ENCODE measurements at regions not wholly inside any gene's neighbourhood (a gene's known extent, or its start where the extent isn't known, plus 50 kb on each side); places are given as distances from the start of the nearest gene placed in this dataset.

DNA sequence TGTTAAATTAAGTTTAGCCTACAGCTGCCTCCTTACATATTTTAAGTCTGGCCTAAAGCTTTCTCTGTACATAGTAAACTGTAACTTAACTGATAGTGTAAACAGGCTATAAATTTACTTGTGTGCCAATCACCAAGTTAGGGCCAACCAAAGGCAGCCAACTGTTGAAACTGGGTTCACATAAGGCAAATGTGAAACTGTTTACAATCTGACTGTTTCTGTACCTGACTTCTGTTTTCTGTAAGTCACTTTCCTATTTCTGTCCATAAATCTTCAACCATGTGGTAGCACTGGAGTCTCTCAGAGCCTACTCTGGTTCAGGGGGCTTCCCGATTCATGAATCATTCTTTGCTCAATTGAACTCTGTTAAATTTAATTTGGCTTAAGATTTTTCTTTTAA, 103.1 kb downstream of the RAP2A start:
- TF ChIP-seq, protein P1, sequence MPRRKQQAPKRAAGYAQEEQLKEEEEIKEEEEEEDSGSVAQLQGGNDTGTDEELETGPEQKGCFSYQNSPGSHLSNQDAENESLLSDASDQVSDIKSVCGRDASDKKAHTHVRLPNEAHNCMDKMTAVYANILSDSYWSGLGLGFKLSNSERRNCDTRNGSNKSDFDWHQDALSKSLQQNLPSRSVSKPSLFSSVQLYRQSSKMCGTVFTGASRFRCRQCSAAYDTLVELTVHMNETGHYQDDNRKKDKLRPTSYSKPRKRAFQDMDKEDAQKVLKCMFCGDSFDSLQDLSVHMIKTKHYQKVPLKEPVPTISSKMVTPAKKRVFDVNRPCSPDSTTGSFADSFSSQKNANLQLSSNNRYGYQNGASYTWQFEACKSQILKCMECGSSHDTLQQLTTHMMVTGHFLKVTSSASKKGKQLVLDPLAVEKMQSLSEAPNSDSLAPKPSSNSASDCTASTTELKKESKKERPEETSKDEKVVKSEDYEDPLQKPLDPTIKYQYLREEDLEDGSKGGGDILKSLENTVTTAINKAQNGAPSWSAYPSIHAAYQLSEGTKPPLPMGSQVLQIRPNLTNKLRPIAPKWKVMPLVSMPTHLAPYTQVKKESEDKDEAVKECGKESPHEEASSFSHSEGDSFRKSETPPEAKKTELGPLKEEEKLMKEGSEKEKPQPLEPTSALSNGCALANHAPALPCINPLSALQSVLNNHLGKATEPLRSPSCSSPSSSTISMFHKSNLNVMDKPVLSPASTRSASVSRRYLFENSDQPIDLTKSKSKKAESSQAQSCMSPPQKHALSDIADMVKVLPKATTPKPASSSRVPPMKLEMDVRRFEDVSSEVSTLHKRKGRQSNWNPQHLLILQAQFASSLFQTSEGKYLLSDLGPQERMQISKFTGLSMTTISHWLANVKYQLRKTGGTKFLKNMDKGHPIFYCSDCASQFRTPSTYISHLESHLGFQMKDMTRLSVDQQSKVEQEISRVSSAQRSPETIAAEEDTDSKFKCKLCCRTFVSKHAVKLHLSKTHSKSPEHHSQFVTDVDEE (CRISPR knock-in tag; IDR thresholded peaks at IDR 0.05), result no peak
- TF ChIP-seq BACH2 (CRISPR knock-in tag; IDR thresholded peaks at IDR 0.05; ENCODE audit: borderline replicate concordance) (no peak), TCF4 (CRISPR knock-in tag; IDR thresholded peaks at IDR 0.05; ENCODE audit: borderline replicate concordance) (no peak), TOX (CRISPR knock-in tag; IDR thresholded peaks at IDR 0.05; ENCODE audit: borderline replicate concordance) (no peak), ZNF8 (CRISPR knock-in tag; IDR thresholded peaks at IDR 0.05) (no peak), ZNF70 (CRISPR knock-in tag; IDR thresholded peaks at IDR 0.05) (no peak), ZFP3 (CRISPR knock-in tag; IDR thresholded peaks at IDR 0.05) (no peak), ISL1 (CRISPR knock-in tag; IDR thresholded peaks at IDR 0.05) (no peak), RARB (CRISPR knock-in tag; IDR thresholded peaks at IDR 0.05) (no peak)
- TF ChIP-seq, protein P2, sequence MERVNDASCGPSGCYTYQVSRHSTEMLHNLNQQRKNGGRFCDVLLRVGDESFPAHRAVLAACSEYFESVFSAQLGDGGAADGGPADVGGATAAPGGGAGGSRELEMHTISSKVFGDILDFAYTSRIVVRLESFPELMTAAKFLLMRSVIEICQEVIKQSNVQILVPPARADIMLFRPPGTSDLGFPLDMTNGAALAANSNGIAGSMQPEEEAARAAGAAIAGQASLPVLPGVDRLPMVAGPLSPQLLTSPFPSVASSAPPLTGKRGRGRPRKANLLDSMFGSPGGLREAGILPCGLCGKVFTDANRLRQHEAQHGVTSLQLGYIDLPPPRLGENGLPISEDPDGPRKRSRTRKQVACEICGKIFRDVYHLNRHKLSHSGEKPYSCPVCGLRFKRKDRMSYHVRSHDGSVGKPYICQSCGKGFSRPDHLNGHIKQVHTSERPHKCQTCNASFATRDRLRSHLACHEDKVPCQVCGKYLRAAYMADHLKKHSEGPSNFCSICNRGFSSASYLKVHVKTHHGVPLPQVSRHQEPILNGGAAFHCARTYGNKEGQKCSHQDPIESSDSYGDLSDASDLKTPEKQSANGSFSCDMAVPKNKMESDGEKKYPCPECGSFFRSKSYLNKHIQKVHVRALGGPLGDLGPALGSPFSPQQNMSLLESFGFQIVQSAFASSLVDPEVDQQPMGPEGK (CRISPR knock-in tag; IDR thresholded peaks at IDR 0.05; ENCODE audit: borderline replicate concordance), result no peak
- TF ChIP-seq, protein P3, sequence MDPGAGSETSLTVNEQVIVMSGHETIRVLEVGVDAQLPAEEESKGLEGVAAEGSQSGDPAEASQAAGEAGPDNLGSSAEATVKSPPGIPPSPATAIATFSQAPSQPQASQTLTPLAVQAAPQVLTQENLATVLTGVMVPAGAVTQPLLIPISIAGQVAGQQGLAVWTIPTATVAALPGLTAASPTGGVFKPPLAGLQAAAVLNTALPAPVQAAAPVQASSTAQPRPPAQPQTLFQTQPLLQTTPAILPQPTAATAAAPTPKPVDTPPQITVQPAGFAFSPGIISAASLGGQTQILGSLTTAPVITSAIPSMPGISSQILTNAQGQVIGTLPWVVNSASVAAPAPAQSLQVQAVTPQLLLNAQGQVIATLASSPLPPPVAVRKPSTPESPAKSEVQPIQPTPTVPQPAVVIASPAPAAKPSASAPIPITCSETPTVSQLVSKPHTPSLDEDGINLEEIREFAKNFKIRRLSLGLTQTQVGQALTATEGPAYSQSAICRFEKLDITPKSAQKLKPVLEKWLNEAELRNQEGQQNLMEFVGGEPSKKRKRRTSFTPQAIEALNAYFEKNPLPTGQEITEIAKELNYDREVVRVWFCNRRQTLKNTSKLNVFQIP (CRISPR knock-in tag; IDR thresholded peaks at IDR 0.05; ENCODE audit: borderline replicate concordance, low read depth), result no peak

Measured in SK-N-SH treated with all-trans-retinoic acid at 6 μM for 48 hours (cell line).